Astrocyte (in vitro differentiated cells and primary cell): ENCODE measurements at regions not wholly inside any gene's neighbourhood (a gene's known extent, or its start where the extent isn't known, plus 50 kb on each side); places are given as distances from the start of the nearest gene placed in this dataset.

Experiments used
- DNase-seq: peaks from one replicate; pipeline ENCODE4 v3.0.0-alpha.2; 2010; ENCODE audit warnings: low read depth
- FAIRE-seq: peaks from 2 replicates; lab custom pipeline; 2011; peaks lifted over from hg19 to GRCh38; lab: Jason Lieb, UNC
- H2AFZ ChIP-seq: 2 replicates; pipeline ENCODE4 v1.6.0; 2012; ENCODE audit warnings: low read depth, low read length, inconsistent platforms
- H3K27ac ChIP-seq: 2 replicates; pipeline ENCODE4 v1.5.1; 2011; ENCODE audit warnings: low read depth, low read length, inconsistent platforms
- H3K27me3 ChIP-seq: 2 replicates; pipeline ENCODE4 v1.6.0; 2011; ENCODE audit warnings: low read length, inconsistent platforms; ENCODE audit not compliant: insufficient read depth
- H3K36me3 ChIP-seq: 2 replicates; pipeline ENCODE4 v1.5.1; 2011; ENCODE audit warnings: low read length, inconsistent platforms; ENCODE audit not compliant: insufficient read depth
- H3K4me1 ChIP-seq: 2 replicates; pipeline ENCODE4 v1.5.1; 2011; ENCODE audit warnings: low read length, inconsistent platforms; ENCODE audit not compliant: insufficient read depth
- H3K4me2 ChIP-seq: 2 replicates; pipeline ENCODE4 v1.6.0; 2012; ENCODE audit warnings: low read length, inconsistent platforms
- H3K4me3 ChIP-seq: 2 replicates; pipeline ENCODE4 v1.5.1; 2011; ENCODE audit warnings: low read depth, mild to moderate bottlenecking, low read length, inconsistent platforms; ENCODE audit not compliant: insufficient read depth
- H3K79me2 ChIP-seq: 2 replicates; pipeline ENCODE4 v1.6.0; 2012; ENCODE audit warnings: mild to moderate bottlenecking, low read length, inconsistent platforms; ENCODE audit not compliant: insufficient read depth
- H3K9ac ChIP-seq: 2 replicates; pipeline ENCODE4 v1.6.0; 2012; ENCODE audit warnings: mild to moderate bottlenecking, low read length, inconsistent platforms
- H3K9me3 ChIP-seq: 2 replicates; pipeline ENCODE4 v1.5.1; 2012; ENCODE audit warnings: low read depth, mild to moderate bottlenecking, low read length, inconsistent platforms; ENCODE audit not compliant: insufficient read depth
- H4K20me1 ChIP-seq: 2 replicates; pipeline ENCODE4 v1.6.0; 2012; ENCODE audit warnings: low read length, inconsistent platforms; ENCODE audit not compliant: insufficient read depth
- H3K27ac Mint-ChIP-seq: one replicate; pipeline ENCODE4 v1.8.0; 2021; ENCODE audit warnings: mild to moderate bottlenecking, mixed read lengths; ENCODE audit not compliant: unreplicated experiment
- H3K27me3 Mint-ChIP-seq: one replicate; pipeline ENCODE4 v1.8.0; 2021; ENCODE audit warnings: low read depth, mixed read lengths; ENCODE audit not compliant: unreplicated experiment
- H3K36me3 Mint-ChIP-seq: one replicate; pipeline ENCODE4 v1.8.0; 2021; ENCODE audit warnings: low read depth, mixed read lengths; ENCODE audit not compliant: unreplicated experiment
- H3K4me1 Mint-ChIP-seq: one replicate; pipeline ENCODE4 v1.8.0; 2021; ENCODE audit warnings: low read depth, mixed read lengths; ENCODE audit not compliant: unreplicated experiment
- H3K4me3 Mint-ChIP-seq: one replicate; pipeline ENCODE4 v1.8.0; 2021; ENCODE audit warnings: mild to moderate bottlenecking, moderate library complexity, mixed read lengths; ENCODE audit not compliant: unreplicated experiment
- H3K9me3 Mint-ChIP-seq: one replicate; pipeline ENCODE4 v1.8.0; 2021; ENCODE audit warnings: mild to moderate bottlenecking, mixed read lengths; ENCODE audit not compliant: unreplicated experiment
- EZH2 ChIP-seq: IDR thresholded peaks from 2 replicates; pipeline ENCODE4 v1.6.1; 2012; ENCODE audit warnings: mild to moderate bottlenecking, low read length, inconsistent platforms; ENCODE audit not compliant: insufficient read depth
- TF ChIP-seq, protein P1 (sequence below): IDR thresholded peaks from 2 replicates; pipeline ENCODE4 v1.5.1; 2011; ENCODE audit warnings: low read depth, mild to moderate bottlenecking, inconsistent platforms, low read length, moderate library complexity; ENCODE audit not compliant: insufficient read depth

DNA sequence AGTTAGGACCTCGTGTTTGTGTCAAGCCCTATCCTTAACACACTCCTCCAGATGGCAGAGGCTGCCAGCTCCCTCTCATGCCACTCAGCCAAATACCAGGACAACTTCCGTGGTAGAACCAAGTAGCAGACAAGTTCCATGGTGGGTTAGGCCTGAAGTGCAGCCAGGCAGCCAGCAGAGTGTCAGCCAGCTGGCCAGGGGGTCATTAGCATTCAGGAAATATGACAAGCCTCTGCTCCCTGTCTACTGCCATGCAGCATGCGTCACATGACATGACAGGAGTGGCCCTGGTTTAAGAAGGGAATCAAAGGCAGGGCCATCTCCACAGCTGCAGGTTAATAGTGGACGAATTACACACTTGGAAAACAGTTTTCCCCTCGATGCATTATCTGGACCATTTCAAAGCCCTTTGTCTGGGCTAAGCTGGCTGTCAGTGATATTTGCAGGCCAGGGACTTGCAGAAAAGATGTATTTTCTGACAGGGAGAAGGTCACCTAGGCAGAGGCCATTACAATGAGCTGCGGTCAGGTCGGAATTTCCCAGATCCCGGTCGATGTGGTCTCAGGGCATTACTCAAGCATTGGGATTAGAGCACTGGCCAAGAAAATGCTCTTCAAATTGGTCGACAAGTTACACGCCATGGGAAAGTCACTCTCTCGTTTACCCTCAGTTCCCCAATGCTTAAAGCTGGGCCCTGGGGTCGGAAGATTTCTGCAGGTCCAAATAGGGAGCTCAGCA is 461.7 kb upstream of the CADM1 start:
- H3K36me3 Mint-ChIP-seq = no peaks in the 10 kb centered on the region
- Histone ChIP-seq H3K9me3 (no peaks in the 10 kb centered on the region), H3K27ac (peak overlapping the region; percentile 51), H3K79me2 (no peaks in the 10 kb centered on the region), H3K36me3 (no peaks in the 10 kb centered on the region), H3K4me3 (no peak overlapping the region), H3K9ac (peak overlapping the region; percentile 52), H2AFZ (no peak overlapping the region), H4K20me1 (no peaks in the 10 kb centered on the region), H3K4me2 (peak overlapping the region; percentile 17), H3K4me1 (peaks cover 11% of the 10 kb centered on the region), H3K27me3 (no peaks in the 10 kb centered on the region)
- no peak overlapping the region for H3K4me3 Mint-ChIP-seq
- peaks cover 6% of the 10 kb centered on the region for H3K9me3 Mint-ChIP-seq
- DNase-seq (peak; percentile 85), FAIRE-seq (no peak)
- TF ChIP-seq, protein P1, sequence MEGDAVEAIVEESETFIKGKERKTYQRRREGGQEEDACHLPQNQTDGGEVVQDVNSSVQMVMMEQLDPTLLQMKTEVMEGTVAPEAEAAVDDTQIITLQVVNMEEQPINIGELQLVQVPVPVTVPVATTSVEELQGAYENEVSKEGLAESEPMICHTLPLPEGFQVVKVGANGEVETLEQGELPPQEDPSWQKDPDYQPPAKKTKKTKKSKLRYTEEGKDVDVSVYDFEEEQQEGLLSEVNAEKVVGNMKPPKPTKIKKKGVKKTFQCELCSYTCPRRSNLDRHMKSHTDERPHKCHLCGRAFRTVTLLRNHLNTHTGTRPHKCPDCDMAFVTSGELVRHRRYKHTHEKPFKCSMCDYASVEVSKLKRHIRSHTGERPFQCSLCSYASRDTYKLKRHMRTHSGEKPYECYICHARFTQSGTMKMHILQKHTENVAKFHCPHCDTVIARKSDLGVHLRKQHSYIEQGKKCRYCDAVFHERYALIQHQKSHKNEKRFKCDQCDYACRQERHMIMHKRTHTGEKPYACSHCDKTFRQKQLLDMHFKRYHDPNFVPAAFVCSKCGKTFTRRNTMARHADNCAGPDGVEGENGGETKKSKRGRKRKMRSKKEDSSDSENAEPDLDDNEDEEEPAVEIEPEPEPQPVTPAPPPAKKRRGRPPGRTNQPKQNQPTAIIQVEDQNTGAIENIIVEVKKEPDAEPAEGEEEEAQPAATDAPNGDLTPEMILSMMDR = no peak
- peaks cover 4% of the 10 kb centered on the region for H3K4me1 Mint-ChIP-seq
- H3K27me3 Mint-ChIP-seq = peaks cover 22% of the 10 kb centered on the region
- H3K27ac Mint-ChIP-seq = no peak overlapping the region

DNA sequence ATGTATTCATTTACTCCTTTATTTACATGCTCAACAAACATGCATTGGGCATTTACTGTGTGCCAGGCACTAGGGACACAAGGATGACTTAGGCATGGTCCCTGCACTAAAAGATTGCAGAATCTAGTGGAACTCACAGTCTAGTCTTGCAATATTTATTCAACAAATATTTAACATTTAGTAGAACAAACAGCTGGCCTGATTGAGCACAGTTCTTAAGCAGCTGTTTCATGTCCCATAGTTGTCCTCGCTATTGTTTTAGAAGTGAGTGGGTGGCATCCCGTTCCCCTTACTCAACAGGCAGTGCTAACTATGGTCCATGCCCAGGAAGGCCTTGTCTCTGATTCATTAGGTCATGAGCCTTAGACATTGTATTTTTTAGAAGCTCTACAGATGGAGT is 459.9 kb upstream of the CADM1 start:
- Mint-ChIP-seq H3K27me3 (peaks cover 22% of the 10 kb centered on the region), H3K4me3 (no peak overlapping the region), H3K27ac (no peak overlapping the region), H3K9me3 (no peaks in the 10 kb centered on the region), H3K4me1 (peaks cover 4% of the 10 kb centered on the region), H3K36me3 (no peaks in the 10 kb centered on the region)
- no peak overlapping the region for H3K27ac ChIP-seq
- H4K20me1 ChIP-seq = no peaks in the 10 kb centered on the region
- H3K9ac ChIP-seq = no peak overlapping the region
- FAIRE-seq (no peak), DNase-seq (peak; percentile 65)
- no peak for TF ChIP-seq EZH2
- TF ChIP-seq, protein P1 = no peak
- peaks cover 4% of the 10 kb centered on the region for H3K27me3 ChIP-seq
- no peaks in the 10 kb centered on the region for H3K36me3 ChIP-seq
- H3K4me1 ChIP-seq = peaks cover 11% of the 10 kb centered on the region
- no peaks in the 10 kb centered on the region for H3K79me2 ChIP-seq
- no peak overlapping the region for H2AFZ ChIP-seq
- H3K4me3 ChIP-seq = no peak overlapping the region
- H3K9me3 ChIP-seq = no peaks in the 10 kb centered on the region
- H3K4me2 ChIP-seq = no peak overlapping the region

DNA sequence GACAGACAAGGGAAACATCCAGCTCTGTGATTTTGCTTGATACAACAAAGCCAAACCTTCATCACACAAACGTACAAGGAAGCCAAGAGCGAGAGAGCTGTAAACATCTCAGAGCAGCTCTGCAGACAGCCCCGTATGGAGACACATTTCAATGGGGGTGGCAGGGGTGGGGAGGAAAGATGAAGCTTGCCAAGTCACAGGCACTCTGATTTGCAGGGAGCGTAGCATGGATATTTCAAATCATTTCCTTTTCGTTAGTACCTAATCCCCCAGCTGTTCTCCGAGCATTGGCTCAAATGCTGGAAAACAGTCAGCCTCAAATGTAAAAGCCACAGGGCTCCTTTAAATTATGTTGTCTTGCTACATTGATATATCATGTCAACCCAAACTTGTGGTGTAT is 458.9 kb upstream of the CADM1 start:
- Mint-ChIP-seq H3K9me3 (no peaks in the 10 kb centered on the region), H3K27me3 (peaks cover 21% of the 10 kb centered on the region), H3K36me3 (no peaks in the 10 kb centered on the region), H3K4me1 (peaks cover 4% of the 10 kb centered on the region), H3K27ac (no peak overlapping the region), H3K4me3 (no peak overlapping the region)
- no peak overlapping the region for H3K9ac ChIP-seq
- no peak overlapping the region for H2AFZ ChIP-seq
- peaks cover 11% of the 10 kb centered on the region for H3K4me1 ChIP-seq
- no peaks in the 10 kb centered on the region for H3K79me2 ChIP-seq
- no peaks in the 10 kb centered on the region for H4K20me1 ChIP-seq
- peaks cover 8% of the 10 kb centered on the region for H3K27me3 ChIP-seq
- H3K27ac ChIP-seq = no peak overlapping the region
- H3K36me3 ChIP-seq = no peaks in the 10 kb centered on the region
- H3K4me2 ChIP-seq = no peak overlapping the region
- no peak for TF ChIP-seq EZH2
- DNase-seq (no peak), FAIRE-seq (no peak)
- no peak overlapping the region for H3K4me3 ChIP-seq
- no peaks in the 10 kb centered on the region for H3K9me3 ChIP-seq
